ENCODE measurements at regions not wholly inside any gene's neighbourhood (a gene's known extent, or its start where the extent isn't known, plus 50 kb on each side); places are given as distances from the start of the nearest gene placed in this dataset.

GRCh38 chr21:16179773-16180172, 450.0 kb downstream of the USP25 start:
- ATAC-seq (ENCODE audit: insufficient read depth, low FRiP score) (no peak), DNase-seq (peak in 1 of 3 donors; percentile 23)
- Histone ChIP-seq H3K27ac (ENCODE audit: low read depth in 1 of 2, low read length in 1 of 2) (no peak overlapping the region), H3K36me3 (ENCODE audit: control insufficient read depth in 4 of 4, insufficient read depth in 4 of 4, low read length in 4 of 4) (no peaks in the 10 kb centered on the region), H3K9me3 (ENCODE audit: control insufficient read depth in 4 of 4, insufficient read depth in 3 of 4, low read length in 3 of 4) (no peaks in the 10 kb centered on the region), H3K4me3 (no peak overlapping the region), H3K9ac (ENCODE audit: insufficient read depth in 1 of 2, low read length in 2 of 2) (no peak overlapping the region), H3K27me3 (ENCODE audit: control insufficient read depth in 3 of 3, insufficient read depth in 3 of 3, low read length in 2 of 3) (no peaks in the 10 kb centered on the region), H3K4me1 (ENCODE audit: control insufficient read depth in 5 of 5, insufficient read depth in 5 of 5, low read length in 5 of 5) (peaks cover 0 to 5% (median 1%) of the 10 kb centered on the region in 5 donors)
- no peak for TF ChIP-seq CTCF (IDR thresholded peaks at IDR 0.05; ENCODE audit: control extremely low read depth, extremely low read depth)
- 9 to 27% methylated on average over 3 of the region's 3 CpGs for WGBS, 2 donors

GRCh38 chr21:16180614-16181013, 450.8 kb downstream of the USP25 start:
- Histone ChIP-seq H3K9me3 (ENCODE audit: control insufficient read depth in 4 of 4, insufficient read depth in 3 of 4, low read length in 3 of 4) (no peaks in the 10 kb centered on the region), H3K27me3 (ENCODE audit: control insufficient read depth in 3 of 3, insufficient read depth in 3 of 3, low read length in 2 of 3) (no peaks in the 10 kb centered on the region), H3K9ac (ENCODE audit: insufficient read depth in 1 of 2, low read length in 2 of 2) (no peak overlapping the region), H3K4me3 (no peak overlapping the region), H3K27ac (ENCODE audit: low read depth in 1 of 2, low read length in 1 of 2) (no peak overlapping the region), H3K36me3 (ENCODE audit: control insufficient read depth in 4 of 4, insufficient read depth in 4 of 4, low read length in 4 of 4) (no peaks in the 10 kb centered on the region), H3K4me1 (ENCODE audit: control insufficient read depth in 5 of 5, insufficient read depth in 5 of 5, low read length in 5 of 5) (peaks cover 0 to 5% (median 1%) of the 10 kb centered on the region in 5 donors)
- TF ChIP-seq CTCF (IDR thresholded peaks at IDR 0.05; ENCODE audit: control extremely low read depth, extremely low read depth) = no peak
- no peak for DNase-seq
- no peak for ATAC-seq (ENCODE audit: insufficient read depth, low FRiP score)
- 64 to 67% methylated on average over 3 of the region's 3 CpGs for WGBS, 2 donors

- H3K27ac ChIP-seq (ENCODE audit: low read depth in 1 of 2, low read length in 1 of 2) = no peak overlapping the region
- no peak for TF ChIP-seq CTCF (IDR thresholded peaks at IDR 0.05; ENCODE audit: control extremely low read depth, extremely low read depth)
- H3K36me3 ChIP-seq (ENCODE audit: control insufficient read depth in 4 of 4, insufficient read depth in 4 of 4, low read length in 4 of 4) = no peaks in the 10 kb centered on the region
- H3K9ac ChIP-seq (ENCODE audit: insufficient read depth in 1 of 2, low read length in 2 of 2) = no peak overlapping the region
- no peak for ATAC-seq (ENCODE audit: insufficient read depth, low FRiP score)
- no peaks in the 10 kb centered on the region for H3K27me3 ChIP-seq (ENCODE audit: control insufficient read depth in 3 of 3, insufficient read depth in 3 of 3, low read length in 2 of 3)
- H3K4me1 ChIP-seq (ENCODE audit: control insufficient read depth in 5 of 5, insufficient read depth in 5 of 5, low read length in 5 of 5) = peaks cover 0 to 5% (median 1%) of the 10 kb centered on the region in 5 donors
- DNase-seq = no peak
- no peaks in the 10 kb centered on the region for H3K9me3 ChIP-seq (ENCODE audit: control insufficient read depth in 4 of 4, insufficient read depth in 3 of 4, low read length in 3 of 4)
- no peak overlapping the region for H3K4me3 ChIP-seq
- WGBS, 2 donors = 64 to 86% methylated on average over 3 of the region's 3 CpGs
Observed at GRCh38 chr21:16181018-16181417, 451.2 kb downstream of the USP25 start.

GRCh38 chr21:16185766-16186165, 456.0 kb downstream of the USP25 start:
- WGBS, 2 donors = 58 to 59% methylated on average over 1 of the region's 1 CpG
- ATAC-seq (ENCODE audit: insufficient read depth, low FRiP score) (no peak), DNase-seq (no peak)
- TF ChIP-seq CTCF (IDR thresholded peaks at IDR 0.05; ENCODE audit: control extremely low read depth, extremely low read depth) = no peak
- Histone ChIP-seq H3K4me1 (ENCODE audit: control insufficient read depth in 5 of 5, insufficient read depth in 5 of 5, low read length in 5 of 5) (peaks cover 0 to 3% (median 0%) of the 10 kb centered on the region in 5 donors), H3K27ac (ENCODE audit: low read depth in 1 of 2, low read length in 1 of 2) (no peak overlapping the region), H3K27me3 (ENCODE audit: control insufficient read depth in 3 of 3, insufficient read depth in 3 of 3, low read length in 2 of 3) (no peaks in the 10 kb centered on the region), H3K36me3 (ENCODE audit: control insufficient read depth in 4 of 4, insufficient read depth in 4 of 4, low read length in 4 of 4) (no peaks in the 10 kb centered on the region), H3K9me3 (ENCODE audit: control insufficient read depth in 4 of 4, insufficient read depth in 3 of 4, low read length in 3 of 4) (no peaks in the 10 kb centered on the region), H3K9ac (ENCODE audit: insufficient read depth in 1 of 2, low read length in 2 of 2) (no peak overlapping the region), H3K4me3 (no peak overlapping the region)

Data from lung (tissue), 11 donors.